ENCODE measurements at regions not wholly inside any gene's neighbourhood (a gene's known extent, or its start where the extent isn't known, plus 50 kb on each side); places are given as distances from the start of the nearest gene placed in this dataset.

DNA sequence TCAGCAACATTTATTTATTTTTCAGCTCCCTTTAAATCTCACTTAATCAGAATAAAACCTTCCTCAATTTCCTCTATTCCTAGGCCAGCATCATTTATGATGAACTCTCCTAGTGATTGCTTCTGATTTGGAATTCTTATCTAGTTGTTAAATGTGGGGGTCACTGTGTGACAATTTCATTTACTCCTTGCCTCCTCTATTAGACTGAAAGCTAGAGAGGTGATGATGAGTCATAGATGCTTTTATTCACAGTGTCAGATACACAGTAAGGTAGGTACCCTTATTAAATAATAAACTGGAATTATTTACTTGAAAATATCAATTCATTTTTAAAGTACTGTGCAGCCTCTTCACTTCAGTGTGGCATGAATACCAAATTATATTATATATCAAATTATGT, 960.6 kb downstream of the MAT2B start:
- BruUV-seq (replicated peaks) = no TSS peak
- dilution Hi-C loops (cut with MboI; ENCODE audit: extremely low pct_ligation_motif_present, low sequenced_read_pairs) = no loop called here

More for the DNA sequence above, 960.6 kb downstream of the MAT2B start:
- Histone ChIP-seq H3K9me1 (replicated peaks; ENCODE audit: control insufficient read depth, extremely low read depth, insufficient read depth, low read length) (no peaks in the 10 kb centered on the region), H2AFZ (ENCODE audit: low read depth, low read length) (no peak overlapping the region), H3K27ac (ENCODE audit: insufficient read depth, low read depth, low read length) (no peak overlapping the region), H3K9ac (replicated peaks; ENCODE audit: extremely low read depth, insufficient read depth, low read length) (no peak overlapping the region), H3K27me3 (ENCODE audit: control insufficient read depth in 2 of 2, insufficient read depth in 2 of 2, low read length in 2 of 2) (no peaks in the 10 kb centered on the region), H3K79me2 (ENCODE audit: control insufficient read depth, insufficient read depth, low read length) (no peaks in the 10 kb centered on the region), H3K9me3 (replicated peaks; ENCODE audit: control insufficient read depth, insufficient read depth, low read length) (no peaks in the 10 kb centered on the region), H3K36me3 (ENCODE audit: control insufficient read depth in 2 of 2, extremely low read depth in 1 of 2, insufficient read depth in 2 of 2, low read length in 2 of 2) (no peaks in the 10 kb centered on the region), H3K4me2 (ENCODE audit: insufficient read depth, low read length) (no peak overlapping the region), H3K4me3 (replicated peaks in 1 of 3; ENCODE audit: insufficient read depth in 1 of 3, low read depth in 1 of 3, low read length in 3 of 3) (no peak overlapping the region), H4K20me1 (replicated peaks; ENCODE audit: control insufficient read depth, extremely low read depth, insufficient read depth, low read length) (no peaks in the 10 kb centered on the region), H3K4me1 (ENCODE audit: control insufficient read depth, extremely low read depth, insufficient read depth, low read length) (no peaks in the 10 kb centered on the region)
- no peak for FAIRE-seq
- DNase-seq (ENCODE audit: low read depth, low spot score) = no peak
- POLR2A ChIA-PET = no interaction called here
- TF ChIP-seq EZH2 (IDR thresholded peaks at IDR 0.05; ENCODE audit: borderline replicate concordance, low read depth, low read length, severe bottlenecking) (no peak), JUN (IDR thresholded peaks at IDR 0.05; ENCODE audit: borderline replicate concordance, insufficient read depth, insufficient read length, low read depth) (no peak), POLR2A (IDR thresholded peaks at IDR 0.05; ENCODE audit: low read depth, low read length) (no peak), GATA2 (IDR thresholded peaks at IDR 0.05; ENCODE audit: insufficient read depth, insufficient read length, low read depth, low read length) (no peak), MYC (IDR thresholded peaks at IDR 0.05; ENCODE audit: low read depth, low read length) (no peak), FOS (IDR thresholded peaks at IDR 0.05; ENCODE audit: borderline replicate concordance, insufficient read depth, low read length) (no peak), POLR2AphosphoS5 (IDR thresholded peaks at IDR 0.05; ENCODE audit: insufficient read depth, low read depth, low read length) (no peak)
- TF ChIP-seq, protein P1, sequence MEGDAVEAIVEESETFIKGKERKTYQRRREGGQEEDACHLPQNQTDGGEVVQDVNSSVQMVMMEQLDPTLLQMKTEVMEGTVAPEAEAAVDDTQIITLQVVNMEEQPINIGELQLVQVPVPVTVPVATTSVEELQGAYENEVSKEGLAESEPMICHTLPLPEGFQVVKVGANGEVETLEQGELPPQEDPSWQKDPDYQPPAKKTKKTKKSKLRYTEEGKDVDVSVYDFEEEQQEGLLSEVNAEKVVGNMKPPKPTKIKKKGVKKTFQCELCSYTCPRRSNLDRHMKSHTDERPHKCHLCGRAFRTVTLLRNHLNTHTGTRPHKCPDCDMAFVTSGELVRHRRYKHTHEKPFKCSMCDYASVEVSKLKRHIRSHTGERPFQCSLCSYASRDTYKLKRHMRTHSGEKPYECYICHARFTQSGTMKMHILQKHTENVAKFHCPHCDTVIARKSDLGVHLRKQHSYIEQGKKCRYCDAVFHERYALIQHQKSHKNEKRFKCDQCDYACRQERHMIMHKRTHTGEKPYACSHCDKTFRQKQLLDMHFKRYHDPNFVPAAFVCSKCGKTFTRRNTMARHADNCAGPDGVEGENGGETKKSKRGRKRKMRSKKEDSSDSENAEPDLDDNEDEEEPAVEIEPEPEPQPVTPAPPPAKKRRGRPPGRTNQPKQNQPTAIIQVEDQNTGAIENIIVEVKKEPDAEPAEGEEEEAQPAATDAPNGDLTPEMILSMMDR (IDR thresholded peaks at IDR 0.05; ENCODE audit: extremely low read depth in 1 of 2, insufficient read depth in 1 of 2, low read depth in 1 of 2, low read length in 2 of 2) = no peak
- TF ChIP-seq, protein P2, sequence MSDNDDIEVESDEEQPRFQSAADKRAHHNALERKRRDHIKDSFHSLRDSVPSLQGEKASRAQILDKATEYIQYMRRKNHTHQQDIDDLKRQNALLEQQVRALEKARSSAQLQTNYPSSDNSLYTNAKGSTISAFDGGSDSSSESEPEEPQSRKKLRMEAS (IDR thresholded peaks at IDR 0.05; ENCODE audit: insufficient read depth, insufficient read length) = no peak
- intact Hi-C loops (cut with micrococcal nuclease) = no loop called here
- CTCF ChIA-PET = interaction anchor here (0.6 to 2.1 kb wide), 4 partner anchors 9 to 453 kb away, joined by 3 to 10 read pairs (median 4); no protein-coding TSS in a partner anchor

Measured in endothelial cell of umbilical vein (primary cell).